Cardiac fibroblast (primary cell): ENCODE measurements at regions not wholly inside any gene's neighbourhood (a gene's known extent, or its start where the extent isn't known, plus 50 kb on each side); places are given as distances from the start of the nearest gene placed in this dataset.
"Not testable (repeated sequence)": the region's sequence is repeated elsewhere in the genome, so short reads cannot be mapped to it uniquely, and the experiment has no call there.

ENCODE experiments used
- DNase-seq, 2 donors: peaks; one replicate each; pipeline versions ENCODE4 v3.0.0 to v3.0.0-alpha.2; 2010; ENCODE audit warnings: low read depth in 2 of 2
- H3K4me3 ChIP-seq, 2 donors: replicated peaks in 1 of 2; 1 replicate in 1 of 2; 2 replicates in 1 of 2; pipeline ENCODE4 v1.5.1; 2011; ENCODE audit warnings: low read depth in 2 of 2, low read length in 2 of 2, mild to moderate bottlenecking in 2 of 2, moderate library complexity in 1 of 2
- CTCF ChIP-seq: IDR thresholded peaks from one replicate; pipeline ENCODE4 v1.5.1; 2011; ENCODE audit warnings: low read depth, mild to moderate bottlenecking, low read length, inconsistent platforms

- no peak overlapping the region for H3K4me3 ChIP-seq
- TF ChIP-seq CTCF: no peak
- no peak for DNase-seq
Observed at GRCh38 chr1:190832511-190832910, 354.8 kb upstream of the BRINP3 start.

GRCh38 chr1:190835658-190836057, 358.0 kb upstream of the BRINP3 start:
- H3K4me3 ChIP-seq: no peak overlapping the region
- no peak for TF ChIP-seq CTCF
- no peak for DNase-seq

GRCh38 chr1:190837200-190837599, 359.5 kb upstream of the BRINP3 start:
- H3K4me3 ChIP-seq, DNase-seq: not testable (repeated sequence)

- no peak overlapping the region for H3K4me3 ChIP-seq
- no peak for DNase-seq
- no peak for TF ChIP-seq CTCF
Observed at GRCh38 chr1:190837888-190838287, 360.2 kb upstream of the BRINP3 start.

GRCh38 chr1:190847166-190847565, 369.5 kb upstream of the BRINP3 start:
- H3K4me3 ChIP-seq: no peak overlapping the region
- no peak for DNase-seq
- no peak for TF ChIP-seq CTCF

- no peak overlapping the region for H3K4me3 ChIP-seq
- no peak for DNase-seq
- TF ChIP-seq CTCF: no peak
Observed at GRCh38 chr1:190849346-190849745, 371.7 kb upstream of the BRINP3 start.

- no peak for TF ChIP-seq CTCF
- no peak overlapping the region for H3K4me3 ChIP-seq
- DNase-seq: no peak
Observed at GRCh38 chr1:190852611-190853010, 374.9 kb upstream of the BRINP3 start.
